HG03139 (cell line): ENCODE measurements at regions not wholly inside any gene's neighbourhood (a gene's known extent, or its start where the extent isn't known, plus 50 kb on each side); places are given as distances from the start of the nearest gene placed in this dataset.

Source experiments
- ATAC-seq: cut with Tn5 transposase; IDR thresholded peaks from one replicate; pipeline ENCODE4 v1.9.1; 2021; ENCODE audit not compliant: unreplicated experiment

DNA sequence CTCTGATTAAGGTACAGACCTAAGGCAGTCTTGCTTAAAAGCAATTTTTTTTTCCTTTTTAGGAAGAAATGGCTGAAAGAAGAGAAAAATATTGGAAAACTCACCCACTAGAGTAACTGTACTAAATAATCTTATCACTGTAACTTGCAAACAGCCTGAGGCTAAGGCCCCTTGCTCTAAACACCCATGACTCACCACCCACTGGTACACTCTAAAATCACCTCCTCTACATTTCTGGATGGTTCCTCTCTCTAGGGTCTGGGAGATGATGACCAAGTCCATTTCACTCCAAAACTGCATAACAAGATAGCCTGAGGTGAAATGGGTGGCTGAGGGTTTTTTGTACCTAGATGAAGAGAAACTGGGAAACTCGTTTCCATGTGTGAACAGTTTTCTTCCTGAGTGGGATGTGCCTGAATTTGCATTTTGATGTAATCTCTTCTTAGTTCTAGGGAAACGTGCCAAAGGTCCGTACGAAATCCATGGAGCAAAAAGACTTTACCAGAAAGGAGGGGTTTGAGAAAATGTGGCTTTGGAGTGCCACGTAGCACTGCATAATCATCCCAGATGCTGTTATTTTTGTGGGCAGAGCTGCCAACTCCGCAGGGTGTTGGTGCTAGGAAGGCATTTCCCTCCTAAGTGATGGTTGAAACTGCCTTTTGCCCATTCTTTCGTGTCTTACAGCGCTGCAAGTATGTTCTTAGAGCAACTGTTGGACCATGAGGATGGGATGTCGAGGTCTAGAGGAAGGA lies 113.5 kb upstream of the C10orf90 start:
- no peak for ATAC-seq

DNA sequence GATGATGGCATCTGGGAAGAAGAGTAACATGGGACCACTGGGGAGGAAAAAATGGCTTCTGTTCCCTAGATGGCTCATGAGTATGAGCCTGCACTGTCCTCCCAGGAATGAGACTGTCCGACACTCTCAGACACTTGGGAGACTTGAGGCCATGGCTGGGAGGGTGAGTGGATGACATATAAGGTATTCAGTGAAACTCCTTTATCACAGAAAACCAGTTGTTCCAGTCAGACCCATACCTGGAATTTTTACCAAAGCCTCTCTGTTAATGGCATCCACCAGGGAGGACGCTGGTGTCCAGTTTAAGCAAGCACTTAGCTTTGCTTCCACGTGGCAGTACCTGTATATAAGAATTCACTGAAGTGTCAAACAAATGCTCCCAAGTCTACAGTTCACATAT lies 116.7 kb upstream of the C10orf90 start:
- no peak for ATAC-seq

DNA sequence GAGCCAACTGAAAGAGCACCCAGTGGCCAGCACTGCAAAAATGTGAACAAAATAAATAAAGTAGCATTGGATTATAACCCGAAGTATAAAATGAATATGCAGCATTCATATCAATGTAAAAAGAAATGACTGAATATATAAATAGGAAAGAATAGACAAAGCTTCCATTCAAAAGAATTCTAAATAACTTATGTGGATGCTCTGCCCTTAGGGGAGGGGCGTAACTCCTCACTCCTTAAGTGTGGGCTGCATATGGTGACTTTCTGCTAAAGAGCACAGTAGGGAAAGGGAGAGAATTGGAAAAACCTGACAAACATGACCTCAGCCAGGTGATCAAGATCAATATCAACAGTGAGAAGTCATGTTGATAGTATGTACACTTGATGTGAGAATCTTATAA lies 109.9 kb upstream of the DOCK1 start:
- ATAC-seq: no peak

DNA sequence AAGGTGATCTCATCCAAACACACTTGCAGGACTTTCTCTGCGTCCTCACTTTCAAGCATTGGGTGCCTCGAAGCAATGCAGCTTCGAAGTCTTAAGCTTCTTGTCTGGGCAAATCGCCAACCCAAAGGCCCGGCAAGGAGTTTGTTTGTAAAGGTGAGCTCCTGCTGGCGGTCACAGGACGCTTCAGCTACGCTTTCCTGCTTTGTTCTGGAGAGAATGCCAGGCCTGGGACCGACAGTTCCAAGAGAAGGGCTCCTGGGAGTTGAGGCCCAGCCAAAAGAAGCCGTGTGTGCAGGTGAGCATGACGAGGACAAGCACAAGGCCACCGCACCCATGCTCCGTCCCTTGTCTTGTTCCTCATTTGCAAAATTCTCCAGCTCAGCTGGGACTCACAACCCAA lies 106.6 kb upstream of the DOCK1 start:
- ATAC-seq: no peak

DNA sequence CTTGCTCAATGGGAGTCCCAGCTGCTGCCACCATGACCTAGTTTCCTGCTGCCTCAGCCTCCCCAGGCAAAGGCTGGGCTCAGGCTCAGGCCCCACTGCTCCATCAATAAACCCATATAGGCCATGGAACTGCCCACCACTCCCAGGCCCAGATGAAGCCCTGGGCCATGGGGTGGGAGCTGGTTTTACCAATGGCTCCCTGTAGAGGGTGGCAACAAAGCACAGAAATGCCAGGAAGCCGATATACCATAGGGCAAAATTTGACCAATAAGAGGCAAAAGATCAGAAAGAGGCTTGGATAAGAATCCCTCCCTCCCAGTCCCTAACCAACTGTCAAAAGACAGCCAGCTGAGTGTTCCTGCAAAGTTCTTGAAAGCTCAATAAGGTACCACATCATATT lies 101.8 kb upstream of the DOCK1 start:
- no peak for ATAC-seq

DNA sequence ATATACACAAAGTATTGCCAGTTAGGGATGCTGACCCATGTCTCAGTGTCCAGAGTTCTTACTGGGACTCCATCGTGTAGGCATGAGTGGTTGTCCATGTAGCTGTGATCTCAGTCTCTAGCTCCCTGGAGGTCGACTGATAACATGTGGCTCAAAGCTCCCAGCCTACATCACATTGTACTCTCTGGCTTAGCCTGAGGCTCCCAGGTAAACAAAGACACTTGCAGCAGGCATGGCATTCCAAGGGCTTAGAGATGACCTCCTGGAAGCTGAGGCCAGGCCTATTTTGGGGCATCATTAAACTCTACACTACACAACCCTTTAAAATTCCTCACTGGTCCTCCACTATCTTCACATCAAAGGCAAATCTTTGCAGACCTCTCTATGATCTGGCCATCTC lies 100.8 kb upstream of the DOCK1 start:
- no peak for ATAC-seq

DNA sequence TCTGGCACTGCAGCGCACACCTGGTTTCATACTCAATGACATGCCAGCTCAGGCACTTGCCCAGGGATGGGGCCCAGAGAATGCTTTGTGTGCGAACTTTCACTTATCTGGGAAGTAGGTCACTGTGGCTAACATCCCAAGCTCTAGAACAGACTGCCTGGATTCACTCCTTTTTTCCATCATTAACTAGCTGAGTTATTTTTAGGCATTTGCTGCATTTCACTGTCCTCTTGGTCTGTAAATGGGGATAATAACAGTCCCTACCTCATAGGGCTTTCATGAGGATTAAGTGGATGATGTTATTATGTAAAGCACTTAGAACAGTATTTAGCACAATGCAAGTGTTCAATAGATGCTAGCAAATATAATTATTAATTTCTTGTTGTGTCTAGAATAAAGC lies 98.7 kb upstream of the DOCK1 start:
- no peak for ATAC-seq

DNA sequence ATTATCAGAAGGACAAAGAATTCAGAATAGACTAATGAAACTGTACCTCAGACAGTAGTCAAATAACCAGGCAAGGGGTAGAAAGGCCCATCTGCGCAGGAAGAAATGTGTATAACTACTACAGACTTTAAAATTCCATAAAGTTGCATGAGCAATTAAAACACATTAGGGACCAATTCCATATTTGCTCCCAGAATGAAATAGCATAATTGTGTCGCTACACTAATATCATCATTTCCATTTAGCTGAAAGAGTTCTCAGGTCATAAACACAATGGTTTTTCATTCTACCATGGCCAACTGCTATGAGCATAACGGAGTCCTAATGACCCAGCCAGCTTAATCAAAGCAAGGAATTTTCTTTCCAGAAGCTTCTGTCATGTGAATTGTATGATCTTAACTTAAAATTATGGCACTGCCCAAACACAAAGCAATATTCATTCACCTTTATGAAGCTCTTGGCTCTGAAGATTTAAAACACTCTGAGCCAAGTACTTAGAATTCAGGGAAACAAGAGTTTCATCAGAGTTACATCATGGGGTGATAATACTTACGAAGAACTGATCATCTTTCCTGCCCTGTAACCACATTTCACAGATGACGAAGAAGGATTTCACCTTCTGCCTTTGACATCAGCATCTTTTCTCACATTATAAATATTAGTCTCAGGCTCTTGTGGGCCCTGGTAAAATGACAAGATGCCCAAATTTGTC lies 98.1 kb upstream of the DOCK1 start:
- no peak for ATAC-seq

DNA sequence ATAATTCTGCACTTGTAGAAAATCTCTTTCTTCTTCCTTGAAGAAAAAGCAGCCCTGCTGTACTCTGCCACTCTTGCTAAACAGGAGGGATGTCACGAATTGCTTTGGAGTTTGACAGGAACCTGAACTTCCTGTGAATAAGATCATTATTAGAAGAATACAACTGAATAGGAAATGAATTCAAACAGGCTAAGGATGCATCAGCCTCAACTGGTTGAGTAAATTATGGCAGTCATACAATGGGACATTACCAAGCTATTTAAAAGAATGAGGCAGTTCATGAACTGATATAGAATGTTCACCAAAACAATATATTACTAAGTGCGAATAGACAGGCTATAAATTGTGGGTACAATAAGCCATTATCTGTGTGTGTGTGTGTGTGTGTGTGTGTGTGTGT lies 97.1 kb upstream of the DOCK1 start:
- no peak for ATAC-seq

DNA sequence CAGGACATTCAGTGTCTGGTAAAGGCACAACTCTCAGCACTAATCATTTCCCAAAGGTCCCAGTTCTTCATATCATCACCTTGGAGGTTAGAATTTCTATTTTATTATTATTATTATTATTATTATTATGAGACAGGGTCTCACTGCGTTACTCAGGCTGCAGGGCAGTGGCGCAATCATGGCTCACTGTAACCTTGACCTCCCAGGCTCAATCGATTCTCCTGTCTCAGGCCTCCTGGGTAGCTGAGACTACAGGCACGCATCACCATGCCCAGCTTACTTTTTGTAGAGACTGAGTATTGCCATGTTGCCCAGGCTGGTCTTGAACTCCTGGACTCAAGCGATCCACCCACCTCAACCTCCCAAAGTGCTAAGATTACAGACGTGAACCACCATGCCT lies 91.8 kb upstream of the DOCK1 start:
- ATAC-seq: no peak

DNA sequence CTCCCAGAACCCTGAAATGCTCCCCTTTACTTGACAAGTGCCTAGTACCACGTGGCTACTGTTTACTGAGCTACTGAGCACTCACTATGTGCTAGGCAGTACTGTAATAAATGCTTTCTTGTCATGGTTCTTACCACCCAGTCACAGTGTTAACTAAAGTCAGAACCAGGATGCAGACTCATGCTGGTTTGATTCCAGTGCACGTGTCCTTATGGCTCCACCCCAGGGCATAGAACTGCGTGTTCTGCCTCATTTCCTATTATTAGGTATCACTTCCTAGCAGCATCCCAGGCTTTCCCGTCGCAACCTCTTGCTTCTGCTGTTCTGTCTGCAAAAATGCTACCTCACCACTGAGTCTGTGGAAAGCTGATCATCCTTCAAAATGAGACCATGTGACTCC lies 71.7 kb upstream of the DOCK1 start:
- ATAC-seq: no peak

DNA sequence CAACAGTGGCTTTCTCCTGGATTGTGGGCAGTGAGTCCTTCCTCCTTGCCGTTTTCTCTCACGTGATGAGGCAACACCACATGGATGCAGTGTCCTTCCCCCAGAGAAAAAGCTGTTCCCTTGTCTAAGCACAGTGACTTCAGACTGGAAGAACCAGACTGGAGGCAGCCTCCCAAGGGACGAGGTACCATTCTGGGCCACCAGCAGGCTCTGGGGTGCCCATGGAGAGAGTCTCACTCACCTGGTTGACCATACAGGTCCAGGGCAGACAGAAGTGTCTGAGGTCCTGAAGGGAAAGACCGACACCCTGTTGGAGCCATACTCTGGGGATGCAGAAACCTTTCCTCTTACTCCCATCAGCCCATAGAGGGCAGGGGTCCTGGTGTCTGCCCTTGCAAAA lies 69.2 kb upstream of the DOCK1 start:
- no peak for ATAC-seq

DNA sequence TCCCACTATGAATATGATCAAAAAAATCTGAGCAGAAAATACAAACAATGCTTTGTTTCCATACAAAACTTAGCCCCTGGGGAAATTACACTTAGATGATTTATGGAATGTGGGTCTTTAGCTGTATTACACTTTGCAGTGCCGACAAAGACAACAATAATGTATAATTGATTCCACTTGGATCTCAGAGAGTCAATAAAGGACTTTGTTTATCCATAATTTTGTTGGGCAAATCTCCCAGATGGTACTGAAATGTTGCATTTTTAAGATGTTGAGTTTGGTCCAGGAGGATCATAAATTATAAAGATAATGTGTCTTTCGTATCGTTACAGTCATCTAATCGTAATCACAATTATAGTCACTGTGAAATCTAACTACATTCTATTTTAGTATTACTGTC lies 66.9 kb upstream of the DOCK1 start:
- ATAC-seq: no peak

DNA sequence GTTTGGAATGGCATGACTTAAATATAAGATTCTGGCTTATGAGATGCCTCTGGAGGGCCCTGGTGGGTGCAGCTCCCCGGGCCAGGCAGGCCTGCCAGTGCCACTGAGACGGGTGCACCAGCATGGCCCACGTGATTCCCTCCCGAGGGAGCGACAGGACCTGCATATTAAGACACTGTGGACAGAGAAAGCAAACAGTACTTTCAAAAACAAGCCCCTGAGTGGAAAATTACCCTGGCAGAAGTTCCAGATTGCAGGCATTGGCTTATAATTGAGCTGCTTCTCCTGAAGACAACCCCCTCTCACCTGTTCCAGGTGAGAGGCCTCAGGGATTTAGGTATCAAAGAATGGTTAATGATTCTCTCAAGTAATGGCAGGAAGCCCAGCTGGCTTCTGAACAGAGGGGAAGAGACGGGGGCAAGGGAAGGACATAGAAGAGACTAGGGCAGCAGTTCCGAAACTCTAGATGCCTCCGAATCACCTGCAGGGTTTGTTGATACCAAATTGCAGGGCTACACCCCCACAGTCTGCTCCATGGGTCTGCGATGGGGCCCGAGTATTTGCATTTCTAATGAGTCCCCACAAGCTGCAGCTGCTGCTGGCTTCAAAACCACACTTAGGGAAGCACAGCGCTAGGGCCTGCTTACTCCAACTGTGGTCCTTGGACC lies 66.0 kb upstream of the DOCK1 start:
- ATAC-seq: no peak

DNA sequence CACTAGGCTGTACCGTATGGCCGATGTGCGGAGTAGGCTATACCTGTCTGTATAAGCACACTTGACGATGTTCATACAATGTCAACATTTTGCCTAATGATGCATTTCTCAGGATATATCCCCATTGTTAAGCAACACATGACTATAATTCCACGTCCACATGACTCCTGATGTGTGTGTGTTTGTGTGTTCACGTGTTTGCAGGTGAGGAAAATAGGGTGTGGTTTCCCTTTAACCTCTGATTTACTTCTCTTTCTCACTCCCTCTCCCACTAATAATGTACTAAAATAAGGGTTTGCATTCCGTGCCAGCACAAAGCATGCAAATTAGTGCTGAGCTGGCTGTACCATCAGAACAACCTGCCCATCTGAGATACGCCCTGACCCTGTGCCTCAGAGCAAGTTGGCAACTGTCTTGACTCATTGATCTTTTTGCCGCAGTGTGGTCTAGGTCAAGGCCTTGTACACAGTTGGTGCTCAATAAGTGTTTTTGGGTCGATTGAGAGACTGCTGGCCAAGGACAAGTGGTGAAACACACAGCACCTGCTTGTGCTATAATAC lies 64.6 kb upstream of the DOCK1 start:
- ATAC-seq: no peak

DNA sequence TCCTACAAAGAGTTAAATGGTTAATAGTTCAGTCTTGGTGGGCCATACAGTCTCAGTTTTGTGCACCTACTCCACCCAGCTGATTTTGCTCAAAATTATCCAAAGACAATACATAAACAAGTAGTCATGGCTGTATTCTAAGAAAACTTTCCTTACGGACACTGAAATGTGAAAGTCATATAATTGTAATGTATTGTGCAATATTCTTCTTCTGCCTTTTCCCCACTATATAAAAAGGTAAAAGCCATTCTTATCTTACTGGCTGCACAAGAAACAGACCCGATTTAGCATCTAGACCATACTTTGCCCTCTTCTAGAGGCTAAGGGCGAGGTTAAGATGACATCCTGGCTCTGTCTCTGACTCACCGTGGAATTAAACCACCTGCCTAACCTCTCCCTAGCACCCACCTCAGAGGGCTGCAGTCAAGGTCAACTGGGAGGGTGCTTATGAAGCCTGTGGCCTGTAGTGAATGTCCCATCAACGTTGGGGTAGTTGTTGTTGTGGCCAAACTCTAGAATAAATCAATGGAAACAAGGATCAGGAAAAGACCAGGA lies 63.8 kb upstream of the DOCK1 start:
- no peak for ATAC-seq

DNA sequence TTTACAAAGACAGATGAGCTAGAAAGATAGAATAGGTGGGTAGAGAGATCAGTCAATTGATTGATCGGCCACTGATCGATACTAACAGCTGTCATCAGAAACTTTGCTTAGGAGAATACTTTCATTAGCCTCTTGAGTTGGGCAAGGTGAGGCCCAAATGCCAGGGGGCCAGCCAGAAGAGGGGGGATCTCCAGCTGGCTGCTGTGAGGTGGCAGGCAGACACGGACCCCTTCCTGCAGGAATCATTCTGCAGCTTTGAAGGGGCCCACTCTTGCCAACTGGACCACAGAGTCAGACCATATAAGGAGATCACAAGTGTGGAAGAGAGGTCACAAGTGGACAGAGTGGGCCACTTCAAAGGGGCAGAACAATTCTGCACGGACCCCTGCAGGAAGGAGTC lies 62.9 kb upstream of the DOCK1 start:
- ATAC-seq: no peak

DNA sequence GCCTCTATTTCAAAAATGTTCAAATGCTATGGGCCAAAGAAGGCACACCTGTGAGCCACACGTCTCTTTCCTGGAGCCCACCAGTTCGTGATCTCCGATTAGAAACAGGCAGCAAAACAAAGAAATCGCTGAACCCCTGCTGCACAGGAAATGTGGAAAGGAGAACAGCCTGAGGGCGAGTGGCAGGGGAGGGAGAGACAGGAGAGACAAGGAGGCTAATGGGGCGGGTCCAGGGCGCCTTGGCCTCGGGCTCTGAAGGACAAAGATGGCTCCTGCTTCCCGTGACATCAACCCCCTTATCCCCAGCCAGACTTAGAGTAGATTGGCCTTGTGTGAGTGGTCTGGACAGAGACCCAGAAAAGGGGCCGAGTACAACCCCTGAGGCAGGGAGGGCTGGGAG lies 62.4 kb upstream of the DOCK1 start:
- ATAC-seq: no peak

DNA sequence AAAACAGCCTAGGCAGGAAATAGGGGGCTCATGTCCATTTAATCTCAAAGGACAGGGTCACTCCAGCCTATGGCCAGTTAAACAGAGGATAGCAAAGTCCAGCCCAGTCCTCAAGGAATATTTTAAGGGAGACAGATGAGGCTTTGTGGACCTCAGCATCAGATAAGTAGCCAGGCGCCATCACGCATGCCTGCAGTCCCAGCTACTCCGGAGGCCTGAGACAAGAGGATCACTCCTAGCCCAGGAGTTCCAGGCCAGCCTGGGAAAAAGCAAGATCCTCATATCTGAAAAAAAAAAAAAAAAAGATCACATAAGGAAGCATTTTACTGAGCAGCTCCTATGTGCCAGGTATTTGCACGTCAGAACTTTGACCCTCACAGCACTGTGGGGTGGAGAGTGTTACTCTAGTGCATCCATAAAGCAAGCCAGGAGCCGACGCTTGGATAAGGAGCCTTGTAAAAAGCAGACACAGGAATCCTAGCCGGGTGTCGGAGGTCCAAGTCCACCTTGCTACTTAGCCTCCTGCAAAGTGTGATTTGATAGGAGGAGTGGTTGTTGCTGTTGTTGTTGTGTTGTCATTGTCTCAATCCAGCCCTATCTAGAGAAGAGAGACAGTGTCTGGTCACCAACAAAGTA lies 61.8 kb upstream of the DOCK1 start:
- ATAC-seq: no peak

DNA sequence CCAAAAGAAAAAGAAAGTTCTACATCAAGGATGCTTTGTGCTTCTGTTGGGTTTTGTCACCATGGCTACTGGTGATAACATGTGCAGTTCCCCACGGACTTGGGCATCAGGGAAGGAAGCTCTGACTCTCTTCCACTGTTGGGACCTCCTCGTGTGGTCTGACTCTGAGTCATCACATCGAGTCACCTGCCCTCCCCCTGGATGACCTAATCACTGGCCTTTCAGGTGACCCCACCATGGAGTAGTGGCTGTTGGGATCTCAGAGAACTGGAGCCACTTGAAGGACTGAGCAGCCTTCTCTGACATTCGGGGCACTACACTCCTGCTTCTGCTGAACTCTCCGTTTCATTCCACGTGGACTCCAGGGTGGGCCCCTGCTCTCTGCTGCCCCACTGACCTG lies 60.8 kb upstream of the DOCK1 start:
- no peak for ATAC-seq

DNA sequence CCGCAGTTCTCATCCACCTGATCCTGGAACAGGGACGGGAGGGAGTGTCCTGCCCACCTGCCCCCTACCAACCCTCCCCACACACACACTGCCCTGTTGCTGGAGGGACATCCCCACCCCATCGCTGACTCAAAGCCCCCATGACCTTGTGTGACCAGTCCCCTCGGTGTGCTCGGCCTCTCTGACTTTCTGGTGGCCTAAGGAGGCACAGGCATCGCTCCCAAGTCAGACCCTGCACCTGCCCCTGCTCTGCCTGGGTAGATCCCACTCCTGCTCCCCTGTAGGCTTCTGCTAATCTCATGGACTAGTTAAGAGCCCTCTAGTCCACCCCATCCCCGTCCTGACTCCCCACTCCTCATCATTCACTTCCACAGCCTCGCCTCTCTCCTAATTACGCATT lies 58.8 kb upstream of the DOCK1 start:
- ATAC-seq: no peak
